ENCODE measurements at regions not wholly inside any gene's neighbourhood (a gene's known extent, or its start where the extent isn't known, plus 50 kb on each side); places are given as distances from the start of the nearest gene placed in this dataset.

GRCh38 chr5:133814152-133814551 lies 154.3 kb downstream of the C5orf15 start:
- no peak for TF ChIP-seq CTCF (IDR thresholded peaks at IDR 0.05; ENCODE audit: unreplicated experiment)
- no peak overlapping the region for H3K27ac Mint-ChIP-seq
- no peak for DNase-seq (ENCODE audit: low spot score, unreplicated experiment)
- H3K4me3 Mint-ChIP-seq (ENCODE audit: low read depth) = no peak overlapping the region
- peaks cover 2% of the 10 kb centered on the region for H3K4me1 Mint-ChIP-seq (ENCODE audit: low read depth)
- no peaks in the 10 kb centered on the region for H3K9me3 Mint-ChIP-seq (ENCODE audit: low read depth)
- H3K36me3 Mint-ChIP-seq (ENCODE audit: insufficient read depth) = no peaks in the 10 kb centered on the region
- H3K27me3 Mint-ChIP-seq = peaks cover 45% of the 10 kb centered on the region

- no peaks in the 10 kb centered on the region for H3K9me3 Mint-ChIP-seq (ENCODE audit: low read depth)
- H3K4me3 Mint-ChIP-seq (ENCODE audit: low read depth) = no peak overlapping the region
- H3K4me1 Mint-ChIP-seq (ENCODE audit: low read depth) = peaks cover 13% of the 10 kb centered on the region
- no peaks in the 10 kb centered on the region for H3K36me3 Mint-ChIP-seq (ENCODE audit: insufficient read depth)
- H3K27ac Mint-ChIP-seq = no peak overlapping the region
- no peak for DNase-seq (ENCODE audit: low spot score, unreplicated experiment)
- H3K27me3 Mint-ChIP-seq = peaks cover 47% of the 10 kb centered on the region
- TF ChIP-seq CTCF (IDR thresholded peaks at IDR 0.05; ENCODE audit: unreplicated experiment) = no peak
These were observed 157.3 kb downstream of the C5orf15 start for GRCh38 chr5:133811168-133811567.

- H3K27ac Mint-ChIP-seq = no peak overlapping the region
- H3K27me3 Mint-ChIP-seq = peaks cover 40% of the 10 kb centered on the region
- no peaks in the 10 kb centered on the region for H3K9me3 Mint-ChIP-seq (ENCODE audit: low read depth)
- no peak for DNase-seq (ENCODE audit: low spot score, unreplicated experiment)
- no peaks in the 10 kb centered on the region for H3K36me3 Mint-ChIP-seq (ENCODE audit: insufficient read depth)
- H3K4me3 Mint-ChIP-seq (ENCODE audit: low read depth) = no peak overlapping the region
- H3K4me1 Mint-ChIP-seq (ENCODE audit: low read depth) = peaks cover 17% of the 10 kb centered on the region
- TF ChIP-seq CTCF (IDR thresholded peaks at IDR 0.05; ENCODE audit: unreplicated experiment) = no peak
These were observed 158.6 kb downstream of the C5orf15 start for GRCh38 chr5:133809801-133810200.

GRCh38 chr5:133807348-133807747 lies 161.1 kb downstream of the C5orf15 start:
- TF ChIP-seq CTCF (IDR thresholded peaks at IDR 0.05; ENCODE audit: unreplicated experiment) = no peak
- Mint-ChIP-seq H3K27ac (peak overlapping the region; percentile 9), H3K36me3 (ENCODE audit: insufficient read depth) (no peaks in the 10 kb centered on the region), H3K4me1 (ENCODE audit: low read depth) (peaks cover 17% of the 10 kb centered on the region), H3K27me3 (peaks cover 25% of the 10 kb centered on the region), H3K4me3 (ENCODE audit: low read depth) (no peak overlapping the region), H3K9me3 (ENCODE audit: low read depth) (peaks cover 4% of the 10 kb centered on the region)
- no peak for DNase-seq (ENCODE audit: low spot score, unreplicated experiment)

GRCh38 chr5:133806847-133807246 lies 161.6 kb downstream of the C5orf15 start:
- TF ChIP-seq CTCF (IDR thresholded peaks at IDR 0.05; ENCODE audit: unreplicated experiment) = no peak
- Mint-ChIP-seq H3K4me1 (ENCODE audit: low read depth) (peaks cover 20% of the 10 kb centered on the region), H3K27me3 (peaks cover 23% of the 10 kb centered on the region), H3K9me3 (ENCODE audit: low read depth) (peaks cover 4% of the 10 kb centered on the region), H3K27ac (no peak overlapping the region), H3K36me3 (ENCODE audit: insufficient read depth) (no peaks in the 10 kb centered on the region), H3K4me3 (ENCODE audit: low read depth) (no peak overlapping the region)
- no peak for DNase-seq (ENCODE audit: low spot score, unreplicated experiment)

All from progenitor cell of endocrine pancreas (in vitro differentiated cells).